NCI-H2171 (cell line): ENCODE measurements at regions not wholly inside any gene's neighbourhood (a gene's known extent, or its start where the extent isn't known, plus 50 kb on each side); places are given as distances from the start of the nearest gene placed in this dataset.
A peak's percentile ranks its signal among the peaks of the same experiment; 100 is the strongest.

Experiments used
- DNase-seq: peaks from one replicate; lab custom pipeline; 2025; lab: John Stamatoyannopoulos, UW

- no peak for DNase-seq
Observed at GRCh38 chrX:15191830-15192229, 78.1 kb downstream of the ASB9 start.

GRCh38 chrX:15188039-15188438, 81.8 kb downstream of the ASB9 start:
- no peak for DNase-seq

DNA sequence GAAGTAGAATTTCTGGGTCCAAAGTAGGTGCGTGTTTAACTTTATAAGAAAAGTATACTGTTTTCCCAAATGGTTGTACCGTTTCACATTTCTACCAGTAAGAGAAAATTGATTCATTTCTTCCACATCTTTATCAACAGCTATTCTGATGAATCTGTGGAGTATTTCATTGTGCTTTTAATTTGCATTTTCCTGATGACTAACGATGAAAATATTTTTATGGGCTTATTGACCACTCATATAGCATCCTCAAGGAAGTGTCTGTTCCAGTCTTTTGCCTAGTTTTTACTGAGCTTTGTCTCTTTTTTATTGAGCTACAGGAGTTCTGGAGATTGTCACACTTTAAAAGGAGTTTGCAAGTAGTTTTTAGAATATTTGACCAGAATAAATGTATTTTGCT, 92.6 kb downstream of the ASB9 start:
- DNase-seq: no peak

GRCh38 chrX:15173411-15173810, 96.5 kb downstream of the ASB9 start:
- no peak for DNase-seq

- DNase-seq: no peak
Observed at GRCh38 chrX:15170927-15171326, 99.0 kb downstream of the ASB9 start.

GRCh38 chrX:15167826-15168225, 102.1 kb downstream of the ASB9 start:
- peak; percentile 7 for DNase-seq

GRCh38 chrX:15165832-15166231, 104.1 kb downstream of the ASB9 start:
- DNase-seq: no peak

GRCh38 chrX:15163131-15163530, 106.8 kb downstream of the ASB9 start:
- no peak for DNase-seq

- DNase-seq: no peak
Observed at GRCh38 chrX:15160558-15161095, 109.3 kb downstream of the ASB9 start.

- DNase-seq: no peak
Observed at GRCh38 chrX:15158736-15159406, 111.0 kb downstream of the ASB9 start.

DNA sequence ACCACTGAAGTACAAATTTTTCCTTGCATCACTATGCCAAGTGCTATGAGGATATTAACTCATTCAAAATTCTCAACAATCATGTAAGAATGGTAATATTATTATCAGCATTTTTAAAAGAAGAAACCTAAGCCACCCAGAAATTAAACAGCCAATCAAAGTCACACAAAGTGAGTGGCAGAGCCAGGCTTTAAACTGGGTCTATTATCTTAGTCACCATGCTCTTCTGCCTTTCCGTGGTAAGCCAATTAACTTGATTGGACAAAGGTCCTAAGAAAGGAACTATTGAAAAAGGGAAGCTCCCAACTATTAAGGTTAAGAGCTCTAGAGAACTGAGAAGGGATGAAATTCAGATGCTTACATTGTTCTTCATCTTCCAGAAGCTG, 111.5 kb downstream of the ASB9 start:
- DNase-seq: no peak

- DNase-seq: no peak
Observed at GRCh38 chrX:15157624-15158023, 112.3 kb downstream of the ASB9 start.

DNA sequence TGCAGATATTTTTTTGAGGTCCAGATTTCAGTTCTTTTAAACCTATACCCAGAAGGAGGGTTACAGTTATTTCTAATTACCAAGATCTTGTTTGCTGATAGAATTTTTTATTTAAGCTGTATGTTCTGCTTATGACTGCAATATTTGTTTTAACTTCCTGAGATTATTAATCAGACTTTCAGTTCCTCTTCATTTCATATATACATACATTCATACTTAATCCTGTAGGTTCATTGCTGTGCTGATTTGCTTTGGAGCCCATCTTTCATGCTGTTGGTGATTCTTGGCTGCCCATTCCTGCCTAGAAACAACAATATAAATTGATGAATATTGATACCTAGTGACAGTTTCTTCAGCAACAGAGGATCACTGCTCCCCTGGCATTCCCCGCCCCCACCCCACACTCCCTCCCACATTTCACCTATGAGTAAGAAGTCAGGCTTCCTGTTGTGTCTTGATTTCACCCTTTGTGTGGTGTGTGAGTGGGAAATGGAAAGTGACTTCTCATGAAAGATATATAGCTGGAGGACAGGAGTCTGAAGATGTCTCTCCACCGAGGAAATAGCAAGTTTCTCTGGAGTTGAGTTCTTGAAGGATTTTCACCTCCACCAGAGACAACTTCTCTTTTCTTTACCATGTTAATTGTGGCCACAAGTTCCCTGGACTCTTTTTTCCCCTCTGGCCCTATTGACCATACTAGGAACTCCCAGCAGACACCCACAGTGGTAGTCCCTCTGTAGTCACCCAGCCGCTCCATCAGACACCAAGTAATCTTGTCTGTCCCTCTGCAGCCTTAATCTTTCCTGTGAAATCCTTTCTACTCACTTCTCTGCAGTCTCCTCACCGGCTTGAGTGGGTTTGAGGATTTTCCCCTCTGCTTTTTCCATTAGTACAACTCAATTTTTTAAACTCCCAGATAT, 118.4 kb downstream of the ASB9 start:
- no peak for DNase-seq

DNA sequence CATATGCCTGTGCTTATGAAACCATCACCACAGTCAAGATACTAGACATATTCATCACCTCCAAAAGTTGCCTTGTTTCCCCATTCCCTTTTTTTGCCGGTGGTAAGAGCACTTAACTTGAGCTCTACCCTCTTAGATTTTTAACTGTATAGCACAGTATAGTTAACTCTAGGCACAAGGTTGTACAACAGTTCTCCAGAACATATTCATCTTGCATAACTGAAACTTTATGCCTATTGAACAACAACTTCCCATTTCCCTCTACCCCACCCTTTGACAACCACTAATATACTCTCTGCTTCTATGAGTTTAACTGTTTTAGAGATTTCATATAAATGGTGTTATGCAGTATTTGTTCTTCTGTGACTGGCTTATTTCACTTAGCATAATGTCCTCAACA, 119.3 kb downstream of the ASB9 start:
- DNase-seq: no peak

- no peak for DNase-seq
Observed at GRCh38 chrX:15146515-15146914, 123.4 kb downstream of the ASB9 start.

GRCh38 chrX:15143825-15144121, 126.1 kb downstream of the ASB9 start:
- no peak for DNase-seq

DNA sequence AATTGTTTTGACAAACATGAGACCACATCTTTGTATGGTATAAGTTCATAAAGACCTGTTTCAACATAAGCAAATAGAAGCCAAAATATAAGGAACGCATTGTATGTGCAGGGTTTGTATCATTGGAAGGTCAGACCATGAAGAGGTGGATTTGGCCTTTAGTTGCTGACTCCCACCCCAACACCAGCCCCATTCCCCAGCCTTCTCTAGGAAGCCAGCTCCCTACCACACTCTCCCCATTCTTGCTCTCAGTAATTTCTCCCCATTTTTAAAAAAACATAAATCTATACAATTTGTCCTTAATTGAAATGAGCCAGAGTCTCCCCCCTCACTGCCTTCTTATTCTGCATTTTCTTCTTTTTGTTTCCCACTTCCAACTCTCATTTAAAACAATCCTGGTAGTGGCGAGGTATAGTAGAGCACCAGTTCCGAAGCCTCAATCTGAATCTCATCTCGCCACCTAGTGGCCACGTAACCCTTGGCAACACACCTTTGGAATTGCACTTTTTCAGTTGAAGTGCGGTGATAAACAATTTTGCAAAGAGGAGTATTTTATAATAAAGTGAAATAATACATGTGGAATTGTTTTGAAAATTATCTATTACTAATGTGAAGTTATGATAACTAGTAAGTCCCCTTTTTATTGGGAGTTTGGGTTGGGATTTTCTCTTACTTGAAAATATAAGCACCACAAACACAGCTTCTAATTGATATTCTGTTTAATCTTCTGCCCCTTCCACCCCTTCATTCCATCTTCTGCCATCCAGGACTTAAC, 126.6 kb downstream of the ASB9 start:
- DNase-seq: peak; percentile 3

DNA sequence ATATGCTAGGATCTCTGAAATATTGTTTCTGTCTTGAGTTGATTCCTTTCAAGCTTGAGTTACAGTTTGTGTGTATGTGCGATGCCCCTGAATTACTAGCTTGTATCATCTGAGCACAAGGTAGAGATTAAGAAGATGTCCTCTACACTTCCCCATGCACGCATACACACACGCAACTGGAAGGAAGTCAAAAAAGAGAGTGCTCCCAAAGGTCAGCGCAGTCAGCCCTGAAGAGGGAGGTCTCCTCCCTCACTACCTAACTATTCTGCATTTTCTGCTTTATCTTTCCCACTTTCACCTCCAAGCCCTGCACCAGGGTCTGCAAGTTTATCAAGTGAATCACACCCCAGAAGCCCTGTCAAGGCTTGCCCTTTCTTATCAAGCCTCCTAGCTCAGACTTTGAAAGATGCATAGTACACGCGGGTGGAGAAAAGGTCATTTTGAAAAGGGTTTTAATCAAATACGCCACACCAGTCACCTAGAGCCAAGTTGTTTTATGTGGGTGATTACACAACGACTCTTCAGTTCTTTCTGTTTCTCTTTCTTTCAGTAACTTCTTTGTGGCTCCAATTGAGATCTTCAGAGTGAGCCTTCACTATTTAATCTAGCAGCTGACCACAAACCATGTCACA, 127.7 kb downstream of the ASB9 start:
- no peak for DNase-seq

- DNase-seq: no peak
Observed at GRCh38 chrX:15136795-15137194, 133.1 kb downstream of the ASB9 start.

DNA sequence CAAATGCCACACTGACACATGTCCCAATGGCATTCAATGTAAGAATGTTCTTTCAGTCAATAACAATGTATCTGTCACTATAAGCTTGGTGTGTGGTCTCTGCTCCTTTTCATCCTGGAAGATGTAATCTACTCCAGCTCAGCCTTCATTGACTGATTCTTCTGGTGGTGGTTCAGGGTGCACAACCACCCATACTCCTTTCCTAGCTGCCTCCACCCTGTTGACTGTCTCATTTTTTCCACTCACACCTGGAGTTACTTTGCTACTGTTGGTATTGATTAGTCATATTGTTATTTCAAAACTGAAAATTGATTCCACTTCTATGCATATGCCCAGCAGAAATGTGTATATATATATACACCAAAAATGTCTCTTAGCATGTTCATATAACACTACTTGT, 140.5 kb downstream of the ASB9 start:
- no peak for DNase-seq

DNA sequence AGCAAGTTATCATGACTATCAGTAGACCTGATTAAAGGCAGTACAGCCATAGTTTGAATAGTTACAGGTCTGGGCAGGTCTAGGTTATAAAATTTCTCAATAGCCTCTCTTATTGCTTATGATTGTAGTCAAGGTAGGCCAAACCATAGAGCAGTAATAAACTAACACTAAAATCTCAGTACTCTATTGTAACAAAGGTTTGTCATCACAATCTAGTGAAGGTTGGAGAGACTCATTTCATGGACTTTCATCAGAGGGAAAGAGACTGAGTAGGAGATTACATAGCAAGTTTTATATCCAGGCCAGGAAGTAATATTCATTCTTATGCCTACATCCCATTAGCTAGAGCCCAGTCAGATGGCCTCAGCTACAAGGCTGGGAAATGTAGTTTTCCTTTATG, 141.0 kb downstream of the ASB9 start:
- no peak for DNase-seq

DNA sequence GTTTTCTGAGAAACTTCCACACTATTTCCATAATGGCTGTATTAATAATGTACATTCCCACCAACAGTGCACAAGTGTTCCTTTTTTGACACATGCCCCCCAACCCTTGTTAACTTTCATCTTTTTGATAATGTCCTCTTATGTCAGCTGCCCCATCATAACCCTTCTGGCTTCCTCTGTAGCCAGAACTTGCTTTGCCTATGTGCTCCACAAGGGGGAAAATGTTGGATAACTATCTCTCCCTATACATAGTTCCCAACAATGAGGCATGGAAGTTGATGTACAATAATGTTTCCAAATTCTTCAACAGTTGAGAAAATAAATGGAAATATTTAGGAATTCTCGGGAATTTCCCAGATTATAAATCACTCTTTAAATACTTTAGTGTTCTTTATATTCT, 142.9 kb downstream of the ASB9 start:
- DNase-seq: no peak
